Fibroblast of lung (primary cell): ENCODE measurements at regions not wholly inside any gene's neighbourhood (a gene's known extent, or its start where the extent isn't known, plus 50 kb on each side); places are given as distances from the start of the nearest gene placed in this dataset.

Source experiments
- DNase-seq, 2 donors: peaks; one replicate each; pipeline versions ENCODE4 v3.0.0 to v3.0.0-alpha.2; 2010; ENCODE audit warnings: low read depth in 2 of 2
- H2AFZ ChIP-seq: 2 replicates; pipeline ENCODE4 v1.5.1; 2012; ENCODE audit warnings: low read length, control low read depth, inconsistent platforms
- H3K27ac ChIP-seq: 2 replicates; pipeline ENCODE4 v1.5.1; 2011; ENCODE audit warnings: low read length, control low read depth; ENCODE audit not compliant: insufficient read depth
- H3K27me3 ChIP-seq: 2 replicates; pipeline ENCODE4 v1.5.1; 2011; ENCODE audit warnings: mild to moderate bottlenecking, low read length; ENCODE audit not compliant: control insufficient read depth, insufficient read depth
- H3K36me3 ChIP-seq: 2 replicates; pipeline ENCODE4 v1.5.1; 2011; ENCODE audit warnings: low read length; ENCODE audit not compliant: control insufficient read depth, insufficient read depth
- H3K4me1 ChIP-seq: 2 replicates; pipeline ENCODE4 v1.5.1; 2011; ENCODE audit warnings: low read length; ENCODE audit not compliant: control insufficient read depth, insufficient read depth; ENCODE audit errors: extremely low read depth
- H3K4me2 ChIP-seq: 2 replicates; pipeline ENCODE4 v1.5.1; 2011; ENCODE audit warnings: low read length, control low read depth; ENCODE audit not compliant: insufficient read depth; ENCODE audit errors: extremely low read depth
- H3K4me3 ChIP-seq, 4 experiments: fragments of 200-600 bp in 1 of 4; sonication (generic) in 1 of 4; replicated peaks in 1 of 4; 2 replicates each; pipeline ENCODE4 v1.5.1; 2011 to 2016; ENCODE audit warnings: low read length in 4 of 4, low read depth in 3 of 4, mild to moderate bottlenecking in 3 of 4, control low read depth in 2 of 4, inconsistent platforms in 1 of 4, mixed read lengths in 1 of 4; ENCODE audit not compliant: insufficient read depth in 1 of 4; ENCODE audit errors: control extremely low read depth in 1 of 4
- H3K79me2 ChIP-seq: 2 replicates; pipeline ENCODE4 v1.5.1; 2012; ENCODE audit warnings: mild to moderate bottlenecking, low read length, inconsistent platforms; ENCODE audit not compliant: control insufficient read depth, insufficient read depth
- H3K9ac ChIP-seq: 2 replicates; pipeline ENCODE4 v1.5.1; 2011; ENCODE audit warnings: mild to moderate bottlenecking, low read length, control low read depth; ENCODE audit not compliant: insufficient read depth
- H3K9me3 ChIP-seq: 2 replicates; pipeline ENCODE4 v1.5.1; 2012; ENCODE audit warnings: low read depth, low read length; ENCODE audit not compliant: control insufficient read depth, insufficient read depth
- H4K20me1 ChIP-seq: 2 replicates; pipeline ENCODE4 v1.5.1; 2011; ENCODE audit warnings: low read length; ENCODE audit not compliant: control insufficient read depth, insufficient read depth; ENCODE audit errors: extremely low read depth
- CTCF ChIP-seq, 2 donors: IDR thresholded peaks in 1 of 2; conservative IDR thresholded peaks in 1 of 2; 1 replicate in 1 of 2; 2 replicates in 1 of 2; pipeline ENCODE4 v1.5.1; 2011 to 2012; ENCODE audit warnings: low read length in 2 of 2, control low read depth in 1 of 2, inconsistent platforms in 1 of 2, low read depth in 1 of 2, mild to moderate bottlenecking in 1 of 2
- EZH2 ChIP-seq: IDR thresholded peaks from 2 replicates; pipeline ENCODE4 v1.5.1; 2012; ENCODE audit warnings: low read length, control low read depth, mild to moderate bottlenecking; ENCODE audit errors: missing control alignments

- TF ChIP-seq EZH2, result no peak
- TF ChIP-seq CTCF (conservative IDR thresholded peaks at IDR 0.05 in 1 of 2, IDR thresholded peaks at IDR 0.05 in 1 of 2; ENCODE audit: low read depth in 1 of 2, low read length in 2 of 2), result no peak
- Histone ChIP-seq H3K27ac (no peak overlapping the region), H3K4me3 (no peak overlapping the region), H3K9me3 (no peaks in the 10 kb centered on the region), H3K4me1 (no peaks in the 10 kb centered on the region), H3K27me3 (no peaks in the 10 kb centered on the region), H4K20me1 (no peaks in the 10 kb centered on the region), H2AFZ (no peak overlapping the region), H3K9ac (no peak overlapping the region), H3K79me2 (no peaks in the 10 kb centered on the region), H3K36me3 (no peaks in the 10 kb centered on the region), H3K4me2 (no peak overlapping the region)
- no peak for DNase-seq
Observed at GRCh38 chr11:28598531-28598930, 490.3 kb downstream of the METTL15 start.

DNA sequence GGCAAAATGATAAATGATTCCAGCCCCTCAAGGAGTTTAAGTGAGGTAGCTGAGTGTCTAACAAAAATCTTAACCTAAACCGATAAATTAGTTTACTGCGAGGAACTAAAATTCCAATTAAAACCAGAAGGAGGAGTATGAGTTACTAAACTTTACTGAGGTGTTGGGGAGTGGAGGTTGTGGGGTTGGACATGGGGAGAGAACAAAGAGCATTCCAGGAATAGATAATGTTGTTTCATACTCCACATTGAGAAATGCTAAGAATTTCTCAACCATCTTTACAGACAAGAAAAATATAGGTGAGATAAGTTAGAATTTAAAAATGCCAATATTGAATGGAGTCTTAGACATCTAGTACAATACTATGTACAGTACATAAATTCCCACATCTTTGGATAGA lies 488.6 kb downstream of the METTL15 start:
- Histone ChIP-seq H3K27ac (no peak overlapping the region), H3K9ac (no peak overlapping the region), H3K4me2 (no peak overlapping the region), H3K36me3 (no peaks in the 10 kb centered on the region), H3K9me3 (no peaks in the 10 kb centered on the region), H4K20me1 (no peaks in the 10 kb centered on the region), H3K79me2 (no peaks in the 10 kb centered on the region), H3K4me3 (no peak overlapping the region), H3K4me1 (no peaks in the 10 kb centered on the region), H3K27me3 (no peaks in the 10 kb centered on the region), H2AFZ (no peak overlapping the region)
- no peak for DNase-seq
- TF ChIP-seq CTCF (conservative IDR thresholded peaks at IDR 0.05 in 1 of 2, IDR thresholded peaks at IDR 0.05 in 1 of 2; ENCODE audit: low read depth in 1 of 2, low read length in 2 of 2), result no peak

GRCh38 chr11:28592141-28592540 lies 484.0 kb downstream of the METTL15 start:
- Histone ChIP-seq H4K20me1 (no peaks in the 10 kb centered on the region), H3K9me3 (no peaks in the 10 kb centered on the region), H3K4me3 (no peak overlapping the region), H3K27ac (no peak overlapping the region), H3K9ac (no peak overlapping the region), H3K4me2 (no peak overlapping the region), H3K36me3 (no peaks in the 10 kb centered on the region), H2AFZ (no peak overlapping the region), H3K4me1 (no peaks in the 10 kb centered on the region), H3K27me3 (no peaks in the 10 kb centered on the region), H3K79me2 (no peaks in the 10 kb centered on the region)
- no peak for DNase-seq
- no peak for TF ChIP-seq CTCF (conservative IDR thresholded peaks at IDR 0.05 in 1 of 2, IDR thresholded peaks at IDR 0.05 in 1 of 2; ENCODE audit: low read depth in 1 of 2, low read length in 2 of 2)
- TF ChIP-seq EZH2, result no peak
